ENCODE measurements at regions not wholly inside any gene's neighbourhood (a gene's known extent, or its start where the extent isn't known, plus 50 kb on each side); places are given as distances from the start of the nearest gene placed in this dataset.

GRCh38 chr21:38968887-38969543, 163.3 kb downstream of the ETS2 start:
- Histone ChIP-seq H3K36me3 (ENCODE audit: control insufficient read depth, low read length) (no peaks in the 10 kb centered on the region), H3K27ac (ENCODE audit: low read depth, low read length) (no peak overlapping the region), H3K9me3 (ENCODE audit: control insufficient read depth, insufficient read depth, low read length) (no peaks in the 10 kb centered on the region), H3K4me1 (ENCODE audit: control insufficient read depth, low read length) (0 out of 2 replicates have a peak, but pooled peaks cover 2% of the 10 kb centered on the region), H3K79me2 (ENCODE audit: control insufficient read depth, low read length) (no peaks in the 10 kb centered on the region), H4K20me1 (ENCODE audit: control insufficient read depth, insufficient read depth, low read depth, low read length) (no peaks in the 10 kb centered on the region), H3K4me2 (ENCODE audit: low read length) (no peak overlapping the region), H3K9me2 (replicated peaks; ENCODE audit: control insufficient read depth, low read length) (no peaks in the 10 kb centered on the region), H3F3A (ENCODE audit: control insufficient read depth, insufficient read depth) (no peaks in the 10 kb centered on the region), H3K4me3 (ENCODE audit: low read length) (no peak overlapping the region), H3K27me3 (ENCODE audit: control insufficient read depth, low read length) (no peaks in the 10 kb centered on the region)
- TF ChIP-seq EZH2phosphoT487 (IDR thresholded peaks at IDR 0.05; ENCODE audit: borderline replicate concordance, low read length) (no peak), CTCF (IDR thresholded peaks at IDR 0.05; ENCODE audit: low read depth, low read length, poor library complexity, severe bottlenecking) (no peak)

- Histone ChIP-seq H3K27me3 (ENCODE audit: control insufficient read depth, low read length) (no peaks in the 10 kb centered on the region), H3F3A (ENCODE audit: control insufficient read depth, insufficient read depth) (no peaks in the 10 kb centered on the region), H3K79me2 (ENCODE audit: control insufficient read depth, low read length) (no peaks in the 10 kb centered on the region), H3K9me2 (replicated peaks; ENCODE audit: control insufficient read depth, low read length) (no peaks in the 10 kb centered on the region), H3K4me3 (ENCODE audit: low read length) (no peak overlapping the region), H3K36me3 (ENCODE audit: control insufficient read depth, low read length) (no peaks in the 10 kb centered on the region), H3K27ac (ENCODE audit: low read depth, low read length) (no peak overlapping the region), H3K4me2 (ENCODE audit: low read length) (no peak overlapping the region), H3K4me1 (ENCODE audit: control insufficient read depth, low read length) (peaks cover 4% of the 10 kb centered on the region; the same call in 1 of the 2 replicates), H3K9me3 (ENCODE audit: control insufficient read depth, insufficient read depth, low read length) (no peaks in the 10 kb centered on the region), H4K20me1 (ENCODE audit: control insufficient read depth, insufficient read depth, low read depth, low read length) (no peaks in the 10 kb centered on the region)
- TF ChIP-seq CTCF (IDR thresholded peaks at IDR 0.05; ENCODE audit: low read depth, low read length, poor library complexity, severe bottlenecking) = no peak
- TF ChIP-seq EZH2phosphoT487 (IDR thresholded peaks at IDR 0.05; ENCODE audit: borderline replicate concordance, low read length) = no peak
Observed at GRCh38 chr21:38965910-38966504, 160.3 kb downstream of the ETS2 start.

- no peaks in the 10 kb centered on the region for H3K27me3 ChIP-seq (ENCODE audit: control insufficient read depth, low read length)
- no peaks in the 10 kb centered on the region for H4K20me1 ChIP-seq (ENCODE audit: control insufficient read depth, insufficient read depth, low read depth, low read length)
- H3K4me1 ChIP-seq (ENCODE audit: control insufficient read depth, low read length) = peaks cover 8% of the 10 kb centered on the region; the same call in 1 of the 2 replicates
- no peak overlapping the region for H3K27ac ChIP-seq (ENCODE audit: low read depth, low read length)
- TF ChIP-seq EZH2phosphoT487 (IDR thresholded peaks at IDR 0.05; ENCODE audit: borderline replicate concordance, low read length) (no peak), CTCF (IDR thresholded peaks at IDR 0.05; ENCODE audit: low read depth, low read length, poor library complexity, severe bottlenecking) (no peak)
- no peaks in the 10 kb centered on the region for H3K36me3 ChIP-seq (ENCODE audit: control insufficient read depth, low read length)
- H3F3A ChIP-seq (ENCODE audit: control insufficient read depth, insufficient read depth) = no peaks in the 10 kb centered on the region
- H3K9me2 ChIP-seq (replicated peaks; ENCODE audit: control insufficient read depth, low read length) = no peaks in the 10 kb centered on the region
- no peaks in the 10 kb centered on the region for H3K9me3 ChIP-seq (ENCODE audit: control insufficient read depth, insufficient read depth, low read length)
- no peaks in the 10 kb centered on the region for H3K79me2 ChIP-seq (ENCODE audit: control insufficient read depth, low read length)
- H3K4me2 ChIP-seq (ENCODE audit: low read length) = no peak overlapping the region
- no peak overlapping the region for H3K4me3 ChIP-seq (ENCODE audit: low read length)
Observed at GRCh38 chr21:38965241-38965640, 159.5 kb downstream of the ETS2 start.
